ENCODE measurements at regions not wholly inside any gene's neighbourhood (a gene's known extent, or its start where the extent isn't known, plus 50 kb on each side); places are given as distances from the start of the nearest gene placed in this dataset.

GRCh38 chr2:48902521-48902920 lies 147.0 kb upstream of the LHCGR start:
- no peak for DNase-seq
- H3K4me1 Mint-ChIP-seq (ENCODE audit: low read depth, unreplicated experiment), result no peaks in the 10 kb centered on the region
- intact Hi-C loops (cut with micrococcal nuclease; ENCODE audit: unreplicated experiment), result no loop called here
- no peak overlapping the region for H3K4me3 Mint-ChIP-seq (ENCODE audit: low read depth, unreplicated experiment)
- H3K27ac Mint-ChIP-seq (ENCODE audit: unreplicated experiment), result no peak overlapping the region
- CTCF ChIA-PET, result no interaction called here
- no TSS peak for BruUV-seq (replicated peaks)
- no peaks in the 10 kb centered on the region for H3K9me3 Mint-ChIP-seq (ENCODE audit: low read depth, unreplicated experiment)
- no peaks in the 10 kb centered on the region for H3K36me3 Mint-ChIP-seq (ENCODE audit: insufficient read depth, unreplicated experiment)
- no peak for TF ChIP-seq CTCF (IDR thresholded peaks at IDR 0.05; ENCODE audit: unreplicated experiment)
- H3K27me3 Mint-ChIP-seq (ENCODE audit: unreplicated experiment), result peaks cover 36% of the 10 kb centered on the region

- Mint-ChIP-seq H3K4me3 (ENCODE audit: low read depth, unreplicated experiment) (no peak overlapping the region), H3K36me3 (ENCODE audit: insufficient read depth, unreplicated experiment) (no peaks in the 10 kb centered on the region), H3K27me3 (ENCODE audit: unreplicated experiment) (peaks cover 25% of the 10 kb centered on the region), H3K27ac (ENCODE audit: unreplicated experiment) (no peak overlapping the region), H3K9me3 (ENCODE audit: low read depth, unreplicated experiment) (no peaks in the 10 kb centered on the region), H3K4me1 (ENCODE audit: low read depth, unreplicated experiment) (no peaks in the 10 kb centered on the region)
- no peak for DNase-seq
- CTCF ChIA-PET, result no interaction called here
- BruUV-seq (replicated peaks), result no TSS peak
- no peak for TF ChIP-seq CTCF (IDR thresholded peaks at IDR 0.05; ENCODE audit: unreplicated experiment)
- intact Hi-C loops (cut with micrococcal nuclease; ENCODE audit: unreplicated experiment), result no loop called here
Measured at GRCh38 chr2:48901416-48901815, 145.9 kb upstream of the LHCGR start.

DNA sequence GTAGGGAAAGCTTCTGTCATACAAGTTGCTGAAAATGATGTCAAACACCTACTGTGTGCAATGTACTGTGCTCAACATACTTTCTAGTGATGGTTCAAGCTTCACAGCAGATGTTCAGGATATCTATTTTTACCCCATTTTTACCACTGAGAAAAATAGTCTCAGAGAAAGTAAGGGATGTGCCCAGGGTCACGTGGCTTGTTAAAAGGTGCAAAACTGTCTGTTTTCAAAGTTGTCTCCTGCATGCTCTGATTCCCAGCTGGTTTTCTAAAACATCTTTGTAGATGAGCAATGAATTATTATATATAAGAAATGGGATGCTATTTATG lies 145.5 kb upstream of the LHCGR start:
- TF ChIP-seq CTCF (IDR thresholded peaks at IDR 0.05; ENCODE audit: unreplicated experiment), result no peak
- Mint-ChIP-seq H3K36me3 (ENCODE audit: insufficient read depth, unreplicated experiment) (no peaks in the 10 kb centered on the region), H3K9me3 (ENCODE audit: low read depth, unreplicated experiment) (no peaks in the 10 kb centered on the region), H3K27ac (ENCODE audit: unreplicated experiment) (no peak overlapping the region), H3K4me3 (ENCODE audit: low read depth, unreplicated experiment) (no peak overlapping the region), H3K4me1 (ENCODE audit: low read depth, unreplicated experiment) (no peaks in the 10 kb centered on the region), H3K27me3 (ENCODE audit: unreplicated experiment) (peaks cover 21% of the 10 kb centered on the region)
- no TSS peak for BruUV-seq (replicated peaks)
- CTCF ChIA-PET, result no interaction called here
- DNase-seq, result no peak
- intact Hi-C loops (cut with micrococcal nuclease; ENCODE audit: unreplicated experiment), result no loop called here

DNA sequence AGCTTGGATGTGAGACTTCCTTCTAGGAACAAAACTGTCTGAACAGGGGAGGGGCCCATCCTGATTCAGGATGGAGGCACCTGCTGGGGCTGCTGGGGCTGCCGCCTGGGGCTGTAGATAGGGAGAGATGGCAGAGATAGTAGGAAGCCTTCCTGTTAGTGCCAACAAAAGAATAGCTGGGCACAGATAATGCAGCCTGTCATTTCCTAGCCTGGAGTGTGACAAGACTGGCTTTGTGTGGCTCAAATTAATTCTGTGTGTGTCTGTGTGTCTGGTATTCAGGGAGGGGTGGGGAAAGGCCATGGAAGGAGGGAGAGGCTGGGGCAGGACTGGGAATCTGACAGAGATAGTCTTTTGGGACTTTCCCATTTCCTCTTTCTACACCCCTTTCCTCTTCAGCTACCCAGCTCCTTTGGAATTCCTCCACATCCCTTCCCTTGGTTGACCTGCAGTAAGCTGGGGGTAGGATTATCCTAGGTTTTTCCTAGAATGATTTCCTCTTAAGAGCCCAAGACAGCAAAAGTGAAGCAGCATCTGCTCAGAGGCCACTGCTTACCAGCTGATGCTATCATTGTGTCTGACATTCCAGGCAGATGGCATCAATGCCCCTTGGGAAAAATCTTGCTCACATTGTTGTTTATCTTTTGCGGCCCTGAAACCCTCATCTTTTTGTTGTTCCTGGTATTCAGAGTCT lies 144.9 kb upstream of the LHCGR start:
- Mint-ChIP-seq H3K9me3 (ENCODE audit: low read depth, unreplicated experiment) (no peaks in the 10 kb centered on the region), H3K4me1 (ENCODE audit: low read depth, unreplicated experiment) (no peaks in the 10 kb centered on the region), H3K27me3 (ENCODE audit: unreplicated experiment) (peaks cover 16% of the 10 kb centered on the region), H3K36me3 (ENCODE audit: insufficient read depth, unreplicated experiment) (no peaks in the 10 kb centered on the region), H3K4me3 (ENCODE audit: low read depth, unreplicated experiment) (no peak overlapping the region), H3K27ac (ENCODE audit: unreplicated experiment) (no peak overlapping the region)
- BruUV-seq (replicated peaks), result no TSS peak
- CTCF ChIA-PET, result interaction anchor here (0.6 kb wide), 1 partner anchor 1197 kb away, joined by 3 read pairs; no protein-coding TSS in a partner anchor
- DNase-seq, result no peak
- intact Hi-C loops (cut with micrococcal nuclease; ENCODE audit: unreplicated experiment), result no loop called here
- no peak for TF ChIP-seq CTCF (IDR thresholded peaks at IDR 0.05; ENCODE audit: unreplicated experiment)
